GM21447 (cell line): ENCODE measurements at regions not wholly inside any gene's neighbourhood (a gene's known extent, or its start where the extent isn't known, plus 50 kb on each side); places are given as distances from the start of the nearest gene placed in this dataset.

Source experiments
- ATAC-seq: cut with Tn5 transposase; IDR thresholded peaks from one replicate; pipeline ENCODE4 v1.9.1; 2021; ENCODE audit not compliant: unreplicated experiment

DNA sequence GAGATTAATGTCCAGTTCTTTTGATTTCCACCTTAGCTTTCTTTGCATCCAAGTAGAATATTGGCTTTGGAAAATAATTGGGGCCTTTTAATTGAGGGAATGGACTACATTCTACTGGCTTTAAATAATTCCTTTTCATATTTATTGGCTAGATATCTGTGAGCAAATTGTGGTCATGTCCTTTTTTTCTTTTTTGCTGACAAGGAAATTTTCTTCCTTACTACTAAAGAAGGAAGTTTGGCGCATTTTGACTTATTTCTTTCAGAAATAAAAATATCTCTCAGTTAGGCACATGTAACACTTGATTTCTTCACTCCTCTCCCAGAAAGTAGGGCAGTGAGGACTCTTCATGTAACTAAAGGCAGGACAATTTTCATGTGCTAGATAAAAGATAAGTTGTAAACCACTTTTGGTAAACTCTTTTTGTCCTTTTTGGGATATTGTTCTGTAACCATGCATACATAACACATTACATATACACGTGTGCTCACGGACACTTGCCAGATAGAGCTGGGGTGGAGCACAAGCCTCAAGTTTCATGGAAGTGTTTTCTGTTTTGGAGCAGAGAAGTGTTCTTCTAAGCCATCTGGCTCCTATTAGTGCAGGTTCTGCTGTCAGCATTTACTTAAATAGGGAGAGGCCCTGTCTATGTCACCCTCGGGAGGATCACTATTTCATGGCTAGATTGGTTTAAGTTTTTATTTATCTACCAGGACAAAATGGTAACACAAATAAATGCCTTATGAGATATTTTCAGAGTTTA lies 85.1 kb upstream of the LRIG3 start:
- ATAC-seq, result no peak

DNA sequence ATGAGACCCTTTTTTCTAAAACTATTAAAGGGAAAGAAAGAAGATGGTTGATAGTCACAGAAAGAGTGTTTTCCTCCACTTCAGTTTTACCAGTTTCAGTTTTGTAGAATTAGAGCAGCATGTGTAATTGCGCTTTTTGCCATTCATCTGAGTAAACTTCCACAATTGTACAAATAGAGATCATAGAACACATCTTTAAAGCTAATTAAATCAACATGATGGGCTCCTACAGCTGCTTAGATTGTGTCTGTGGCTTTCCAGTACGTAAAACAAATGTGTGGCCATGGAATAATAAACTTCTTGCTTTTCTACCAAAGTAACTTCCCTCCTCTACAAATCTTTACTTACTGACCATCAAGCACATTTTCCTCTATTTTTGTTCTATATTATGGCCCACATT lies 84.2 kb upstream of the LRIG3 start:
- no peak for ATAC-seq

DNA sequence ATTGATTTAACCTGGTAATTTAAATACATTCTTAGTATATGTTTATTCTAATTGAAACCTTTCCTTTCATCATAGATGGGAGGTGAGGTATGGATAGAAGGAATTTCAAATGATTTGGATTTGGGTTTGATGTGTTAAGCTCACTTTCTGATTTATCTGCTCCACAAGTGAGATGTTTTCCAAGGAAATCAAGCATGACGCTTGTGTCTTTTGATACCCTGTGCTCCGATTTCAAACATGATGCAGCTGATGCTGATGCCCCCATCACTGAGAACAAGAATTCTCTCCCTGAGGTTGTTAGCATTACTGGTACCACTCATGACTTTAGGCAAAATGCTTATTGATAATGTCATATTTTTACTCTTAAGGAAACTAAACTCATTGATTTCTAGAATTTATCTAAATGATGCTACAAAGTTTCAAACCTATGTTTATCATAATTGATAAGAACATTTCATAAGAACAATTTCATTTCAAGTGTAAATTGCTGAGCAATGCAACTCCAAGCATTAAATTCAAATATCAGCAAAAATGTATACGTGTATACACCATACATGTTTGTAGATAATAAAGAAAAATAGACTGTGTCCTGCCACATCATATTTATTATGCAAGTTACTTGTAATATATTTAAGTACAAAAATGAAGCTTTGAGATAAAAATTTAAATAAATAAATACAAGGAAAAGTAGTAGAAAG lies 75.5 kb upstream of the LRIG3 start:
- no peak for ATAC-seq

DNA sequence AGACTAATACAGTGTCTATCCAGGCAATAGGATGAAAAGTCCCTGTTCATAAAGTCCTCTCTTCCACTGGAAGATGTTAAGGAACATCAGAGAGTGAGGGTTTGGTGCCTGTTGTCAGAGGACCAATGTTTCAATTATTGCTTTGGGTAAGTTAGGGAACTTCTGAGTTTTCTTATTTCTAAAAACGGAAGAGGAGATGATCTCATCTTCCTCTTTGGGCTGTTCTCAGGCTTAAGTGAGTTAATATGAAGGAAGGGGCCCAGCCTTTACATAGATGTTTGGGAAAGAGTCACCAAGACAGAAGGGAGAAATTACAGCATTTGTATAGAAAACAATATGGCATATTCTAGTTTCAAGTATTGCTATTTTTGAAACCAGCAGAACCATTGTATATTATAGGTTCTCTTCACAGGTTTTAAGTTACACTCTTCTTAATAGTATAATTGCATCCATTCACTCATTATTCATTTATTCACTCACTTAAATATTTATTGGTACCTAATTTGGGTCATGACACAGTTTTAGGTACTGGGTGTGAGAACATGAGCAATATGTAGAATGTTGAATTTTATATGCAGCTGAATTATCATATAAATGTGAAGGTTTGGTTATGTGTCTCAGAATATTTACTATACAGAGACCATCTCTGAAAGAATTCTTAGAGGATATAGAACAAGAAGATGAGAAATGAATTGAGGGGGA lies 68.5 kb upstream of the LRIG3 start:
- no peak for ATAC-seq

DNA sequence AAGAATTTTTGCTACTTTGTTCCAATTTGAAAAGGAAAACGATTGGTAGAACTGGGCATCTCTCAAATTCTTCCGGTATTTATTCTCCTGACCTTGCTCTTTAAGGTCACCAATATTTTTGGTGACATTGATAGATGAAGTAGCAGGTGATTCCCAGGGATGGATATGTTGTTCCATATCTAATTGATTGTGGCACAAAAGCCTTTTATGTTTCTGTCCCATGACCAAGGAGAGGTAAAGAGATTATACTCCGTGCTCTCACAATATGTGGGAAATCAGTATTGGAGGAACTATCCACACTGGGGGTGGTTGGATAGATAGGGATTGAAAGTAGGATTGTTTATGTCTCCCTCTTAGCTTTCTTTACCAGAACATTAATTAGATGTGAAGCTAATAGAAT lies 61.7 kb upstream of the LRIG3 start:
- no peak for ATAC-seq

DNA sequence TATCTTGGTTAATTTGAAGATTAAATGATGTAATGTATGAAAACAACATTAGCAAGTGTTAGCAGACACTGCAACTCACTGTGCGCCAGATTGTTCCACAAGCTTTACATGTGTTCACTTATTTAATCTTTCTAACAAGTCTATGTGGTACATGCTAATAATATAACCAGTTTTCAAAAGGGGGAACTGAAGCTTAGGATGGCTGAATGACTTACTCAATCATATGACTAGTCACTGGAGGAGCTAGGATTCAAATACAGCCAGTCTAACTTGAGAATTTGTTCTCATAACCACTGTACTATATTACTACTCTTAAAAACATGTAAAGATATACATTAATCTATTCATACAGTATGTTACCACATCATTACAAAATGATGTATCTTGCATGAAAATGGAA lies 60.5 kb upstream of the LRIG3 start:
- ATAC-seq, result no peak

DNA sequence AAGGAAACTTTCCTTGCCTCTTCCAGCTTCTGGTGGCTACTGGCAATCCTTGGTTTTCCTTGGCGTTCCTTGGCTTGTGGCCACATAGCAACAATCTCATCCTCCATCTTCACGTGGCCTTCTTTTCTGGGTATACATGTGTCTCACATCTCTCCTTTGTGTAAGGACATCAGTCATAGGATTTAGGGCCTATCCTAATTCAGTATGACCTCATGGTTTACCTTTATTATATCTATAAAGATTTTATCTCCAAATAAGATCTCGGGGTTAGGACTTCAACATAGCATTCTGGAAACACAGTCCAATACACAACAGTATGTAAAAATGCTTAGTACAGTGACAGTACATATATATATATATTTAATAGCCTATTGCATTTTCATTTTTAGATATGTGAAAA lies 58.4 kb upstream of the LRIG3 start:
- no peak for ATAC-seq

DNA sequence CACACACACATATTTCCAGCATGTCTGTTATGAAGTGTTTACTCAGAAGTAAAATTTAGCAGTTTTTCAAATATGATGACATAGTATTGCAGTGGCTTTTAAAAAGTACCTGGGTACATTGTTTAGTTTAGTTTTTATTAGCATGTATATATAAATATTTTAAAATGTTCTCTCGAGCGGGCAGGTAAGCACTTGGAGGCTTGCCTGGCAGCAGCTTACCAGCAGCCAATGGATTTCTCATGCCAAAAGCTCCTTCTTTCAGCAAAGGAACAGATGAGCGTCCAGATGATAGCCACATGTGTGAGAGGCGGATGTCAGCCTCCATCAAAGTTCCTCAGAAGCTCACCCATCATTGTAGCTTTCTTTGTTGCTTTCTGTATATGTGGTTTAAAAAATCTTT lies 57.2 kb upstream of the LRIG3 start:
- no peak for ATAC-seq

DNA sequence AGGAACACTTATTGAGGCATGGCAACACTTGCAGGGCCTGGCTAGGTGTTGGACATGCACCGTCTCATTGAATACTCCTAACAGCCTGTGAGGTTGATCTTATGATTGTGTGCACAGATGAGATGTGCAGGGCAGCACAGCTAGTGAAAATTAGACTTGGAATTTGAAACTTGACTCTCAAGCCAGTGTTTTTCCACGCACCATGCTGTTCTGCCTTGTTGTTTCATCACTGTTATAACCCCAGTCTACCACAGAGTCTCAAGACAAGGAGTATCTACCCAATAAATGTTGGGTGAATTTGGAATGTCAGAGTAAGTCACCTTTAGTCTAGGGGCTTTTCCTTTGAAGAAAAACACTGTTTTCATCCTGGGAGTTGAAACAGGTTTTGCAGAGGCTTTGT lies 55.8 kb upstream of the LRIG3 start:
- ATAC-seq, result no peak
